WTC11 (cell line): ENCODE measurements at regions not wholly inside any gene's neighbourhood (a gene's known extent, or its start where the extent isn't known, plus 50 kb on each side); places are given as distances from the start of the nearest gene placed in this dataset.

ENCODE experiments used
- CTCF ChIP-seq: fragments of 200-600 bp; IDR thresholded peaks from 2 replicates; pipeline ENCODE4 v1.8.0; 2022; ENCODE audit warnings: antibody characterized with exemption
- FOXK1 ChIP-seq: sonication (generic); formaldehyde crosslinking; IDR thresholded peaks from 2 replicates; pipeline ENCODE4 v1.8.0; 2022; ENCODE audit warnings: mild to moderate bottlenecking, moderate library complexity, missing genetic modification reagents
- NFYB ChIP-seq: sonication (generic); formaldehyde crosslinking; conservative IDR thresholded peaks from 2 replicates; pipeline ENCODE4 v1.8.0; 2022; ENCODE audit warnings: low read depth, missing genetic modification reagents
- NR2C2 ChIP-seq: sonication (generic); formaldehyde crosslinking; IDR thresholded peaks from 2 replicates; pipeline ENCODE4 v1.8.0; 2022; ENCODE audit warnings: mild to moderate bottlenecking, missing genetic modification reagents
- ZNF281 ChIP-seq: sonication (generic); formaldehyde crosslinking; IDR thresholded peaks from 2 replicates; pipeline ENCODE4 v1.8.0; 2023; ENCODE audit warnings: mild to moderate bottlenecking, missing genetic modification reagents

GRCh38 chr4:181569553-181569952, 673.6 kb upstream of the TENM3 start:
- TF ChIP-seq CTCF = no peak
- TF ChIP-seq NR2C2 (CRISPR knock-in tag) = no peak
- TF ChIP-seq ZNF281 = no peak
- no peak for TF ChIP-seq FOXK1 (CRISPR knock-in tag)
- TF ChIP-seq NFYB (CRISPR knock-in tag) = no peak
